ENCODE measurements at regions not wholly inside any gene's neighbourhood (a gene's known extent, or its start where the extent isn't known, plus 50 kb on each side); places are given as distances from the start of the nearest gene placed in this dataset.

DNA sequence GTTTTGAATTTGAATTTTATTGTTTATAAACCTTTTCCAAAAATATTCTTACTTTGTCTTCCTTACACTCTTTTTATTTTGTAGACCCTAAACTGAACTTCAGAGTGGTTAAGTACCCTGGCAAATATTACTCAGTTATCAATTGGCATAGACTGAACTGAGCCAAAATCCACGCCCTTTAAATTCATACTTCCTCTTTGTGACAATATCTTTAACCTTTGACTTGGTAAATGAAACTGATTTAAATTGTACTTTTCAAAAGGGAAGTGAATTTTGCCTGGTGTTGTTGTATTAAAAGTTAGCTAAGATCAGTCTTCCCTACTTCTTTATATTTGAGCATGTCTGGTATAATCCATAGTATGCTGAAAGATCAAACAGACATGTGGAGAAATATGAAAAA lies 184.3 kb upstream of the USP15 start:
- TF ChIP-seq, protein P1, sequence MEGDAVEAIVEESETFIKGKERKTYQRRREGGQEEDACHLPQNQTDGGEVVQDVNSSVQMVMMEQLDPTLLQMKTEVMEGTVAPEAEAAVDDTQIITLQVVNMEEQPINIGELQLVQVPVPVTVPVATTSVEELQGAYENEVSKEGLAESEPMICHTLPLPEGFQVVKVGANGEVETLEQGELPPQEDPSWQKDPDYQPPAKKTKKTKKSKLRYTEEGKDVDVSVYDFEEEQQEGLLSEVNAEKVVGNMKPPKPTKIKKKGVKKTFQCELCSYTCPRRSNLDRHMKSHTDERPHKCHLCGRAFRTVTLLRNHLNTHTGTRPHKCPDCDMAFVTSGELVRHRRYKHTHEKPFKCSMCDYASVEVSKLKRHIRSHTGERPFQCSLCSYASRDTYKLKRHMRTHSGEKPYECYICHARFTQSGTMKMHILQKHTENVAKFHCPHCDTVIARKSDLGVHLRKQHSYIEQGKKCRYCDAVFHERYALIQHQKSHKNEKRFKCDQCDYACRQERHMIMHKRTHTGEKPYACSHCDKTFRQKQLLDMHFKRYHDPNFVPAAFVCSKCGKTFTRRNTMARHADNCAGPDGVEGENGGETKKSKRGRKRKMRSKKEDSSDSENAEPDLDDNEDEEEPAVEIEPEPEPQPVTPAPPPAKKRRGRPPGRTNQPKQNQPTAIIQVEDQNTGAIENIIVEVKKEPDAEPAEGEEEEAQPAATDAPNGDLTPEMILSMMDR (IDR thresholded peaks at IDR 0.05; ENCODE audit: low read depth, low read length, poor library complexity, severe bottlenecking), result no peak
- TF ChIP-seq EZH2phosphoT487 (IDR thresholded peaks at IDR 0.05; ENCODE audit: borderline replicate concordance, low read length), result no peak

All from DOHH2 (cell line).